Mesodermal cell (in vitro differentiated cells): ENCODE measurements at regions not wholly inside any gene's neighbourhood (a gene's known extent, or its start where the extent isn't known, plus 50 kb on each side); places are given as distances from the start of the nearest gene placed in this dataset.
"Not testable (repeated sequence)": the region's sequence is repeated elsewhere in the genome, so short reads cannot be mapped to it uniquely, and the experiment has no call there.

Experiments
- H3K27ac ChIP-seq: 2 replicates; pipeline ENCODE4 v1.7.0; 2013; ENCODE audit warnings: mild to moderate bottlenecking, low read depth, low read length, moderate library complexity; ENCODE audit not compliant: severe bottlenecking
- H3K36me3 ChIP-seq: 2 replicates; pipeline ENCODE4 v1.7.1; 2013; ENCODE audit warnings: mild to moderate bottlenecking, low read length, moderate library complexity; ENCODE audit not compliant: control insufficient read depth, insufficient read depth
- H3K4me1 ChIP-seq: one replicate; pipeline ENCODE4 v1.7.1; 2013; ENCODE audit warnings: mild to moderate bottlenecking, low read length; ENCODE audit not compliant: insufficient read depth, control insufficient read depth, poor library complexity, severe bottlenecking
- H3K4me3 ChIP-seq: 2 replicates; pipeline ENCODE4 v1.7.0; 2013; ENCODE audit warnings: low read length, control low read depth, mild to moderate bottlenecking; ENCODE audit not compliant: insufficient read depth, poor library complexity, severe bottlenecking; ENCODE audit errors: extremely low read depth
- H3K9me3 ChIP-seq: 2 replicates; pipeline ENCODE4 v1.7.1; 2013; ENCODE audit warnings: mild to moderate bottlenecking, low read length, moderate library complexity; ENCODE audit not compliant: control insufficient read depth
- WGBS, 2 experiments: methylation state at CpG; one replicate each; pipeline ENCODE4 v1.1.5; 2013; ENCODE audit warnings: missing lambda C conversion rate in 2 of 2; ENCODE audit not compliant: insufficient coverage in 2 of 2; 5-methylcytosine and 5-hydroxymethylcytosine counted together

DNA sequence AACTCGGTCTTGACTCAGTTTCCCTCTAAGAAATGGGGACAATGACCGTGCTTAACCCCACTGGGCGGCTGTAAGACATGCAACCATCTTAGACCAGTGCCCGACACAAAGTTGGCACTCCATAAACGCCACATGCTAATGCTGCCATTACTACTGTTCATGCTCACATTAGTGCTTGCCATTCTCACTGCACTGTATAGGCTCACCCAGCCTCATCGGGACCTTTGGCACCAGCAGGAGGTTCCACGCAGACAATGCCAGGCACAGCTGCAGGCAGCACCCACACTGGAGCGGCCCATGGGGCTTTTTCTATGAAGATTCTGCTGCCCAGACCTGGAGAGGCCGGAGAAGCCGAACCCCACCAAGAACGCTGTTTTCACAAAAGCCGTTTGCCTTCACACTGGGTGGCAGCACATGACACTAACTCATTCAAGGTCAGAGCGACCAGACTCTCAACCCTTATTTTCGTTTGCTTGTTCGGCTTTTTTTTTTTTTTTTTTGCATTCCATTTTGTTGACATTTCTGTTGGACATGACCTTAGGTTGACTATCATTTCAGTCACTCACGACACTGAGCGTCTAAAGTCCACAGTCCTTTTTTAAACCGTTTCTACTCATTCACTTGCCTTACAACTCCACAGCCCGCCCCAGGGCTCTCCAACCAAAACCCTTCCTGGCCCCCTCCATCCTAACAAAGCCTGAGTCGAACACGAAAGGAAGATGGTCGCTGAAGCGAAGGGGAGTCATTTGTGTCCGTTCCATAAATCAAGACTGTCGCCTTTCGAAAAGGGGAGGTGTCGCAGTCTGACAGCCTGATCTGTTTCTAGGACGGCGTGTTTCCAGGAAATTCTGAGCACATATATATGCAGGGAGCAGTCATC lies 124.4 kb upstream of the RNF32 start:
- WGBS, 2 experiments, result 82 to 85% methylated on average over 24 to 29 of the region's 29 CpGs
- no peaks in the 10 kb centered on the region for H3K4me1 ChIP-seq
- H3K4me3 ChIP-seq, result no peak overlapping the region
- no peak overlapping the region for H3K27ac ChIP-seq
- no peaks in the 10 kb centered on the region for H3K9me3 ChIP-seq
- H3K36me3 ChIP-seq, result no peaks in the 10 kb centered on the region

DNA sequence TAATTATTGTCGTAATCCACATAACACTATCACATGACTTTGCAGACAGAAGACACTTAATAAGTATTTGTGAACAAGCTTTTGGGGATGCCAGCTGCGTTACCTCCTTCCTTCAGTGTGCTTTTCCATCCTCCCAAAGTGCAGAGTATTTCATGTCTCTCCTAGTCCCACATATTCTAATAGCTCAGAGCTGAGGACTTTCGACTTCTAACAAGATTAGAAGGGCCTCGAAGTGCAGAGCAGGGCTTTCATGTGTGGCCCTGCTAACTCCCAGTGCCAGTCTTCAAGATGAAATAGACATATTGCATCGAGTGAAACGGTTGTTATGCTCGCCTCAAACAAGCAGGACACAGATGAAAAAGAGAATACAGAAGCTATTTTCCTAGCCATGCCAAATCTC lies 125.7 kb upstream of the RNF32 start:
- Histone ChIP-seq H3K4me1 (no peaks in the 10 kb centered on the region), H3K9me3 (no peaks in the 10 kb centered on the region), H3K27ac (no peak overlapping the region), H3K36me3 (no peaks in the 10 kb centered on the region), H3K4me3 (no peak overlapping the region)
- WGBS, 2 experiments, result 88 to 91% methylated on average over 4 to 6 of the region's 7 CpGs

DNA sequence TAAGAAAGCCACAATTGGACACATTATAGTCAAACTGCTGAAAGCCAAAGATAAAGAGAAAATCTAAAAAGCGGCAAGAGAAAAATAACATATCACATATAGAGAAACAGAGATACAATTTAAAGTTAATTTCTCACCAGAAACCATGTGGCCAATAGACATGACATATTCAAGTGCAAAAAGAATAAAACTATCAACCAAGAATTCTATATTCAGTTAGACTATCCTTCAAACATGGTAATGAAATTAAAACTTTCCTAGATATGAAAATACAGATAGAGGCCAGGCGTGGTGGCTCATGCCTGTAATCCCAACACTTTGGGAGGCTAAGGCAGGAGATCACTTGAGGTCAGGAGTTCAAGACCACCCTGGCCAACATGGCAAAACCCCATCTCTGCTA lies 129.1 kb upstream of the RNF32 start:
- no peaks in the 10 kb centered on the region for H3K36me3 ChIP-seq
- 88% methylated on average over 2 of the region's 2 CpGs; no CpG with 5 or more reads in 1 of the 2 experiments for WGBS, 2 experiments
- peaks cover 5% of the 10 kb centered on the region for H3K9me3 ChIP-seq
- no peak overlapping the region for H3K27ac ChIP-seq
- no peak overlapping the region for H3K4me3 ChIP-seq
- H3K4me1 ChIP-seq, result no peaks in the 10 kb centered on the region

DNA sequence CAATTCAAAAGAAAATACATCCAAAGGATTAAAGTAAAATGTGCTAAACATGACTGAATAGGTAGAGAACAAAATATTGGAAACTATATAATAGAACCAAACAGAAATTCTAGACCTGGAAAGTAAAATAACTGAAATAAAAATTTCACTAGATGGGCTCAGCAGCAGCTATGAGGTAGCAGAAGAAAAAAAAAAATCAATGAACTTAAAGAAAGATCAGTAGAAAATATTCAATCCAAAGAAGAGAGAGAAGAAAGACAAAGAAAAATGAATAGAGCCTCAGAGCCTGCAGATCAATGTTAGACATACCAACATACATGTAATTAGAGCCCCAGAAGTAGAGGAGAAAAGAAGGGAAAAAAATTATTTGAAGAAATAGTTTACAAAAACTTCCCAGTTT lies 129.6 kb upstream of the RNF32 start:
- H3K4me3 ChIP-seq, result no peak overlapping the region
- no peaks in the 10 kb centered on the region for H3K36me3 ChIP-seq
- no peaks in the 10 kb centered on the region for H3K4me1 ChIP-seq
- H3K27ac ChIP-seq, result no peak overlapping the region
- H3K9me3 ChIP-seq, result peaks cover 5% of the 10 kb centered on the region

DNA sequence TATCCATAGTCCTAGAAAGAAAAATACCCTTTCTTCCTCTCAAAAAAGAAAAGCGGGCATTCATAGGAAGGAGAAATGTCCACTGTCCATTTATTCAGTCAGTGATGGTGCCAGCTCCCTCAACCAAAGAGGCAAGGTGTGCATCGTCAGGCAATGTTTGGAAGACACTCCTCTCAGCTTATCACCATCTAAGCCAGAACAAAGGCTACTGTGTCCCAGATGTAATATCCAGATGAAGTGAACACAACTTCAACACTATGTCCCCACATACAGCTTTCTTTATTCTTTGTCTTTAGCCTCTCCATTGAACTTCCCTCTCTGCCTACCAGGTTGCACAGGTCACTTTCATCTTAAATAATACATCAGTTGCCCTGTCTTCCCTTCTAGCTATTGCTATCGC lies 131.4 kb upstream of the RNF32 start:
- Histone ChIP-seq H3K36me3 (no peaks in the 10 kb centered on the region), H3K27ac (no peak overlapping the region), H3K4me1 (no peaks in the 10 kb centered on the region), H3K4me3 (no peak overlapping the region), H3K9me3 (peaks cover 5% of the 10 kb centered on the region)
- WGBS, 2 experiments, result 75 to 86% methylated on average over 3 of the region's 3 CpGs

DNA sequence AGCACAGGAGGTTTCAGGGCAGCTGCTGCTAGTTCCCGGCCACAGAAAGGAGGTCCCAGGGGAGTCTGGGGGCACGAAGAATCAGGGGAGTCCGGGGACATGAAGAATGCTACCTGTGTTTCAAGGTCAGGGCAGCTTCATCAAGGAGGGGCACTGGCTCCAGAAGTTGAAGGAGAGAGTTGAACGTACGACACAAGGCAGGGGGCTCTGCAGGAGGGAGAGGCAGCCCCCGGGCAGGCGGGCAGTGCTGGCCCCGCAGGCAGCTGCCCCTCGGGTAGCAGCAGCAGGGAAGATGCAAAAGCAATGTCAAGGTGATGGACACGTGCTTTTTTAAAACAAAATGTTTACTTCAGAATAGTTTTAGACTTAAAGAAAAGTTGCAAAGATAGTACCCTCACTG lies 134.7 kb upstream of the RNF32 start:
- Histone ChIP-seq H3K4me3 (no peak overlapping the region), H3K27ac (no peak overlapping the region), H3K4me1 (no peaks in the 10 kb centered on the region), H3K9me3 (peaks cover 5% of the 10 kb centered on the region), H3K36me3 (no peaks in the 10 kb centered on the region)
- WGBS, 2 experiments, result 84 to 95% methylated on average over 8 to 10 of the region's 10 CpGs

DNA sequence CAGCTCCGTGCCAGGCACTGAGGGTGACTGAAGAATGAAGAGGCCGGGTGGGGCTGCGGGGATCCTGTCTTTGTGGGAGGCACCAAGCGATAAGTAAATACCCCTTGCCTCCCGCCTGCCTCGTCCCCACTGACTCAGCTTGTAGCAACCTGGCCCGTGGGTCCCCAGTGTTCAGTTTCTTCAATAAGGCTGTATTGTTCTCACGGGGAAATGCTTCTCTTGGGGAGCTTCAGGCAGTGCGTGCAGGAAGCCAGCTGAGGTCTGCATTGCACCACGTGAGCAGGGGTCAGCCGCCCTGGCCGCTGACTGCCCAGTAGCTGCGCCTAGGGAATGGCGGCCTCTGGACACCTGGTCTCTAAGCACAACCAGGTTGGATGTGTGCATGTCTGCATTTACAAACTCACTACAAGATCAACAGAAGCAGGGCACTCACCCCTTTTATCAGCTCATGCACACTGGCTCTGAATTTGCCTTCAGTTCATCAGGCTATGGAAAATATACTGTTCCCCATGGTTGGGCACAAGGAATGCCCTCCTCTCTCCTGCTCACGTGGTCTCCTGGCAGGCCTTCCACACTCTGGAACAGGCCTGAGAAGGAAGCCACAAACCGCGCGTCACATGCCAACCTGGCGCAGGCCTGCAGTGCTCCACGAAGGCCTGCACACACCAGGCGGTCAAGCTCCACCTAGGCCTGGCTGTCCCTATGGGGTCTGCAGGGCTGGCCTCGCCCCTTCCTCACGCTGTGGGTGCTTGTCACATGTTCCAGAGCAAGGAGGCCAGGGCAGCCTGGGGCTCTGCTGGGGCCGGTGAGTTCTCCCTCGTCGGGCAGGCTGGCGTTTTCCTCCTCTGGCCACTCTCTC lies 135.7 kb upstream of the RNF32 start:
- no peak overlapping the region for H3K27ac ChIP-seq
- H3K9me3 ChIP-seq, result peaks cover 5% of the 10 kb centered on the region
- H3K36me3 ChIP-seq, result no peaks in the 10 kb centered on the region
- H3K4me3 ChIP-seq, result no peak overlapping the region
- no peaks in the 10 kb centered on the region for H3K4me1 ChIP-seq
- 94 to 95% methylated on average over 22 to 25 of the region's 27 CpGs for WGBS, 2 experiments

DNA sequence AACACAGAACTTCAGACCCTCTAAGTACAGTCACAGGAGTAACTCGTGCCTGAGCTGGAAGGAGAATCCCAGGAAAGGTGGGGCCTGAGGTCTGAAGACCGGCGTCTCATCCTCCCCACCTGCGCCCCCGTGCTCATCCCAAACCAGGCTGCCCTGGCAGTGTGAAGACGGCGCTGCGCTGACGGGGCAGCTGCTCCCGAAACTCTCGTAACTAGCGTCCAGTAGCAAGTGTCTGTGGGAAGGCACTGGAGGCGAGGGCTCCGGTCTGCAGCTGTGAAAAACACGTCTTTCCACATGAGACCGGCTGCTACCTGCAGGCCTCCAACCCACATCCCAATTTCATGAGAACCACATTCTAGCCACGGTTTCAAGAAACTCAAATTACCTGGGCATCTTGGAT lies 136.6 kb upstream of the RNF32 start:
- Histone ChIP-seq H3K27ac (no peak overlapping the region), H3K4me3 (no peak overlapping the region), H3K36me3 (no peaks in the 10 kb centered on the region), H3K9me3 (peaks cover 5% of the 10 kb centered on the region), H3K4me1 (no peaks in the 10 kb centered on the region)
- WGBS, 2 experiments, result 93 to 97% methylated on average over 15 to 16 of the region's 17 CpGs

DNA sequence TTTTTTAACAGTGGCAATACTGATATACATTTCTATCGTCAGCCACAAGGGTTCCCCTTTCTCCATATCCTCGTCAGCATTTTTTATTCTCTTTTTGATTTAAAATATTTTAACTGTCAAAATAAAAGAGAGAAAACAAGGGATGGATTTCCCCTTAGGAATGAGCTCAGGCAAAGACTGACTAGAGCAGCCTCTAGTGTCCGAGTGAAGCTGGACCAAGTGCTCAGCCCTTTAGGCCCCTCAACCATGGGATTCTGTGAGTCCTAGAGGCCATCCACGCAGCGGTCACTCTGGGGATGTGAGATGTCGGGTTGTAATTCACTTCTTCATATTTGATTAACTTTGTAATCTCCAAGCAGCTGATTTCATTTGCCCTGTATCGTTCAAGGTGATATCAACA lies 137.4 kb upstream of the RNF32 start:
- 70 to 77% methylated on average over 2 to 4 of the region's 7 CpGs for WGBS, 2 experiments

DNA sequence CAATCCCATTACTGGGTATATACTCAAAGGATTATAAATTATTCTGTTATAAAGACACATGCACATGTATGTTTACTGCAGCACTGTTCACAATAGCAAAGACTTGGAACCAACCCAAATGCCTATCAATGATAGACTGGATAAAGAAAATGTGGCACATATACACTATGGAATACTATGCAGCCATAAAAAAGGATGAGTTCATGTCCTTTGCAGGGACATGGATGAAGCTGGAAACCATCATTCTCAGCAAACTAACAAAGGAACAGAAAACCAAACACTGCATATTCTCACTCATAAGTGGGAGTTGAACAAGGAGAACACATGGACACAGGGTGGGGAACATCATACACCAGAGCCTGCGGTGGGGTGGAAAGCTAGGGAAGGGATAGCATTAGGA lies 138.8 kb upstream of the RNF32 start:
- WGBS, 2 experiments, result no CpG with 5 or more reads among the region's 1 CpG
- H3K36me3 ChIP-seq, H3K27ac ChIP-seq, H3K4me1 ChIP-seq, H3K9me3 ChIP-seq, H3K4me3 ChIP-seq: not testable (repeated sequence)

More for the DNA sequence above, 137.4 kb upstream of the RNF32 start:
- Histone ChIP-seq H3K4me1 (no peaks in the 10 kb centered on the region), H3K36me3 (no peaks in the 10 kb centered on the region), H3K4me3 (no peak overlapping the region), H3K9me3 (peaks cover 3% of the 10 kb centered on the region), H3K27ac (no peak overlapping the region)
